Left lung (tissue), 4 donors: ENCODE measurements at regions not wholly inside any gene's neighbourhood (a gene's known extent, or its start where the extent isn't known, plus 50 kb on each side); places are given as distances from the start of the nearest gene placed in this dataset.
"Not testable (repeated sequence)": the region's sequence is repeated elsewhere in the genome, so short reads cannot be mapped to it uniquely, and the experiment has no call there.

Experiments
- ATAC-seq: fragments of 200-7000 bp; cut with Tn5 transposase; one replicate; pipeline ENCODE4 v1.9.1; 2020; ENCODE audit warnings: moderate library complexity
- DNase-seq, 4 donors: peaks; one replicate each; pipeline ENCODE4 v3.0.0-alpha.2; 2013 to 2020
- H3K27ac ChIP-seq, 2 donors: fragments of 200-600 bp; sonication (generic) in 1 of 2; one replicate each; pipeline versions ENCODE4 v1.5.0 to v1.8.0; 2020 to 2021
- H3K27me3 ChIP-seq, 2 donors: fragments of 200-600 bp; sonication (generic) in 1 of 2; one replicate each; pipeline versions ENCODE4 v1.5.0 to v1.8.0; 2020 to 2021
- H3K36me3 ChIP-seq, 2 donors: fragments of 200-600 bp; sonication (generic) in 1 of 2; one replicate each; pipeline versions ENCODE4 v1.5.0 to v1.8.0; 2020 to 2021
- H3K4me1 ChIP-seq, 2 donors: fragments of 200-600 bp; one replicate each; pipeline ENCODE4 v1.8.0; 2021
- H3K4me3 ChIP-seq, 2 donors: fragments of 200-600 bp; sonication (generic) in 1 of 2; one replicate each; pipeline versions ENCODE4 v1.5.0 to v1.8.0; 2020 to 2021; ENCODE audit warnings: mild to moderate bottlenecking in 1 of 2
- H3K9me3 ChIP-seq, 2 donors: fragments of 200-600 bp; sonication (generic) in 1 of 2; one replicate each; pipeline versions ENCODE4 v1.5.0 to v1.8.0; 2020 to 2021
- intact Hi-C, 2 donors: fragments of 100-400 bp; cut with DNase I; formaldehyde crosslinking; loops; one replicate each; pipeline versions ENCODE4 v1.11.2 to v1.14.2; 2022
- TF ChIP-seq, protein P1 (sequence below), 2 donors: fragments of 200-600 bp; sonication (generic) in 1 of 2; IDR thresholded peaks; one replicate each; pipeline versions ENCODE4 v1.5.0 to v1.8.0; 2021; ENCODE audit warnings: antibody characterized with exemption in 2 of 2
- donor health status: DM: no; HTN: yes; CAD: no.
- donor health status: DM: no; HTN: no; CAD: no.

DNA sequence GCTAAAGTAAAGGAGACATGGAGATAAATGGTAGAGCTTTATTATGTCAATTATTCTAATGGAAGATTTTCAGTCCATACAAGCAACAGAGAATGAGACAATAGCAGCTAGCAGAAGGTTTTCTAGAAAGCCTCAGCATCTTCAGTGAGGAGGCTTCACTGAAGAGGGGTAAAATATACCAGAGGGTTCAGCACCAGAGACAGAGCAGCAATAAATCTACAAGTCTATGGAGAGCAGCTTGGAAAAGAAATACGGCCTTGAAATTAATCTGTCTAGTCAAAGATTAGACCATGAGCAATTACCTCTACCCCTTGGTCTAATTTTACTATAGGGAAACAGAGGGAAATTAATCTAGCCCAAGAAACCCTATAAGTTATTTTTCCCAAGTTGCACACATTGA is 185.7 kb upstream of the CRIM1 start:
- H3K4me3 ChIP-seq, result no peak overlapping the region
- H3K27ac ChIP-seq, result no peak overlapping the region
- H3K9me3 ChIP-seq, result no peaks in the 10 kb centered on the region
- no peaks in the 10 kb centered on the region for H3K27me3 ChIP-seq
- intact Hi-C loops, result no loop called here
- H3K4me1 ChIP-seq, result no peaks in the 10 kb centered on the region
- TF ChIP-seq, protein P1, sequence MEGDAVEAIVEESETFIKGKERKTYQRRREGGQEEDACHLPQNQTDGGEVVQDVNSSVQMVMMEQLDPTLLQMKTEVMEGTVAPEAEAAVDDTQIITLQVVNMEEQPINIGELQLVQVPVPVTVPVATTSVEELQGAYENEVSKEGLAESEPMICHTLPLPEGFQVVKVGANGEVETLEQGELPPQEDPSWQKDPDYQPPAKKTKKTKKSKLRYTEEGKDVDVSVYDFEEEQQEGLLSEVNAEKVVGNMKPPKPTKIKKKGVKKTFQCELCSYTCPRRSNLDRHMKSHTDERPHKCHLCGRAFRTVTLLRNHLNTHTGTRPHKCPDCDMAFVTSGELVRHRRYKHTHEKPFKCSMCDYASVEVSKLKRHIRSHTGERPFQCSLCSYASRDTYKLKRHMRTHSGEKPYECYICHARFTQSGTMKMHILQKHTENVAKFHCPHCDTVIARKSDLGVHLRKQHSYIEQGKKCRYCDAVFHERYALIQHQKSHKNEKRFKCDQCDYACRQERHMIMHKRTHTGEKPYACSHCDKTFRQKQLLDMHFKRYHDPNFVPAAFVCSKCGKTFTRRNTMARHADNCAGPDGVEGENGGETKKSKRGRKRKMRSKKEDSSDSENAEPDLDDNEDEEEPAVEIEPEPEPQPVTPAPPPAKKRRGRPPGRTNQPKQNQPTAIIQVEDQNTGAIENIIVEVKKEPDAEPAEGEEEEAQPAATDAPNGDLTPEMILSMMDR (IDR thresholded peaks at IDR 0.05), result no peak
- ATAC-seq (no peak), DNase-seq (no peak)
- no peaks in the 10 kb centered on the region for H3K36me3 ChIP-seq

- Histone ChIP-seq H3K4me3 (no peak overlapping the region), H3K36me3 (no peaks in the 10 kb centered on the region), H3K27me3 (no peaks in the 10 kb centered on the region), H3K27ac (no peak overlapping the region), H3K9me3 (no peaks in the 10 kb centered on the region), H3K4me1 (no peaks in the 10 kb centered on the region)
- ATAC-seq, result no peak
- TF ChIP-seq, protein P1 (IDR thresholded peaks at IDR 0.05), result no peak
- no peak for DNase-seq
- intact Hi-C loops, result no loop called here
Observed at GRCh38 chr2:36168115-36168514, 187.5 kb upstream of the CRIM1 start.

DNA sequence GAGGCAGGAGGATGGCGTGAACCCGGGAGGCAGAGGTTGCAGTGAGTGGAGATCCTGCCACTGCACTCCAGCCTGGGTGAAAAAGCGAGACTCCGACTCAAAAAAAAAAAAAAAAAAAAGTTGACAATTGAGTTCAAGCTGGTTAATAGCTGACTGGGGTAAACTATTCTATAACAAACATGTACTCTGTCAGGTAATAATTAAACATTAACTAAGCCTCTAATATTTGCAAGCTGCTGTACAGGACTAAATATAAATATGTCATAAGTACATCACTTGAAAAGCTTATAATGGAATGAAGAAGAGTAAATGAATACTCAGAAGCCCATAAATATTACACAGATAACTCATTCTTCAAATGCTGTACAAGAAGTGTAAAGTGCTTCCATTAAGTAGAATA is 190.4 kb upstream of the CRIM1 start:
- DNase-seq (no peak), ATAC-seq (no peak)
- H3K36me3 ChIP-seq, result no peaks in the 10 kb centered on the region
- intact Hi-C loops, result no loop called here
- no peak overlapping the region for H3K4me3 ChIP-seq
- no peaks in the 10 kb centered on the region for H3K27me3 ChIP-seq
- H3K27ac ChIP-seq, result no peak overlapping the region
- TF ChIP-seq, protein P1 (IDR thresholded peaks at IDR 0.05), result no peak
- H3K4me1 ChIP-seq, result no peaks in the 10 kb centered on the region
- H3K9me3 ChIP-seq, result no peaks in the 10 kb centered on the region

DNA sequence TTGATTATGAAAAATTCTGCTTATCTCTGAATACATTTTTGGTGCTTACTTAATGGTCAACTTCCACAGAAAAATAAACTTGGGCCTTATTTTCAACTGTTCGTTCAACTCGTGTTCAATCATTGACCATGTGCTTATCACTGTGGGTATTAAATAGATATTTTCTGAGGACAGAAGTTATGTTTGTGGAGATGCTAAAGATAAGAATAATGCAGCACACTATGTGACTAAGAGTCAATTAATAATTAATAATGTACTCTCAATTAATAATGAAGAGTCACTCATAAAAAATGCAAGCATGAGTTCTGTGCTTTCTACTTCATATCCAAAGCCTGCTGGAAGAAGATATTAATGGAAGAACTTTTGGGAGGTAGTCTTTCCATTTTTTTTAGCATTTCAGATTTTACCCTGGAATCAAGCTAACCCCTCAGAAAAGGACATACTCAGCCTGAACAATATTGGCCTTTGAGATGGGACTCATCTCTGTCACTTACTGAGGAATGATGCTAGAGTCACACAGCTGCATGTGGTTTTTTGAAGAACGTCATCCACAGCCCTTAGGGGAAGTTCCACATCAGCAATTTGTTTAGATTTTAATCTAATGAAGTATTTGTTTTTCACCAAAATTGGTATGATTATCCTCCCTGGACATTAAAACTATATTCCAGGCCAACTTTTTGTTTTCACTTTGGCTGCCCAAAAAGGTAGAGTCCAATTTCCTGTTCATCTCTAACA is 191.9 kb upstream of the CRIM1 start:
- Histone ChIP-seq H3K27me3 (no peaks in the 10 kb centered on the region), H3K9me3 (no peaks in the 10 kb centered on the region), H3K4me1 (no peaks in the 10 kb centered on the region), H3K36me3 (no peaks in the 10 kb centered on the region), H3K27ac (no peak overlapping the region), H3K4me3 (no peak overlapping the region)
- ATAC-seq, result no peak
- intact Hi-C loops, result no loop called here
- TF ChIP-seq, protein P1 (IDR thresholded peaks at IDR 0.05), result no peak
- no peak for DNase-seq

DNA sequence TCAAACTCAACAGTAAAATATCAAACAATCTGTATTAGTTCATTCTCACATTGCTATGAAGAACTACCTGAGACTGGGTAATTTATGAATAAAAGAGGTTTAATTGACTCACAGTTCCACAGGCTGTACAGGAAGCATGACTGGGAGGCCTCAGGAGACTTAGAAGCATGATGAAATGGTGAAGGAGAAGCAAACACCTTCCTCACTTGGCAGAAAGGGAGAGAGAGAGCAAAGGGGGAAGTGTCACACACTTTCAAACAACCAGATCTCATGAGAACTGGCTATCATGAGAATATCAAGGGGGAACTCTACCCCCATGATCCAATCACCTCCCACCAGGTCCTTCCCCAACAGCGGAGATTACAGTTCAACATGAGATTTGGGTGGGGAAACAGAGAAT is 198.5 kb upstream of the CRIM1 start:
- DNase-seq, H3K36me3 ChIP-seq, H3K4me1 ChIP-seq, H3K27me3 ChIP-seq, intact Hi-C loops, H3K9me3 ChIP-seq, ATAC-seq, H3K4me3 ChIP-seq, H3K27ac ChIP-seq: not testable (repeated sequence)
